Superior temporal gyrus (tissue), 1 donor: ENCODE measurements at regions not wholly inside any gene's neighbourhood (a gene's known extent, or its start where the extent isn't known, plus 50 kb on each side); places are given as distances from the start of the nearest gene placed in this dataset.
"Not testable (repeated sequence)": the region's sequence is repeated elsewhere in the genome, so short reads cannot be mapped to it uniquely, and the experiment has no call there.

Experiments used
- DNase-seq: peaks from one replicate; pipeline ENCODE4 v3.0.0-alpha.2; 2016; ENCODE audit errors: extremely low spot score

- DNase-seq, result no peak
Observed at GRCh38 chr1:73491621-73492020, 706.4 kb downstream of the LRRIQ3 start.

- DNase-seq, result no peak
Observed at GRCh38 chr1:73475316-73475870, 722.6 kb downstream of the LRRIQ3 start.

- DNase-seq, result no peak
Observed at GRCh38 chr1:73472810-73473209, 725.2 kb downstream of the LRRIQ3 start.

- peak; percentile 16 for DNase-seq
Observed at GRCh38 chr1:73467731-73468130, 730.2 kb downstream of the LRRIQ3 start.

GRCh38 chr1:73463873-73464272 lies 734.1 kb downstream of the LRRIQ3 start:
- DNase-seq, result no peak

GRCh38 chr1:73452522-73452921 lies 745.5 kb downstream of the LRRIQ3 start:
- DNase-seq, result no peak

- DNase-seq, result not testable (repeated sequence)
Observed at GRCh38 chr1:73450668-73451067, 747.3 kb downstream of the LRRIQ3 start.

GRCh38 chr1:73411479-73411878 lies 786.5 kb downstream of the LRRIQ3 start:
- no peak for DNase-seq

GRCh38 chr1:73401666-73402065 lies 796.3 kb downstream of the LRRIQ3 start:
- DNase-seq, result no peak

- DNase-seq, result no peak
Observed at GRCh38 chr1:73382966-73383365, 815.0 kb downstream of the LRRIQ3 start.

- DNase-seq, result no peak
Observed at GRCh38 chr1:73366734-73367413, 831.1 kb downstream of the LRRIQ3 start.

- DNase-seq, result no peak
Observed at GRCh38 chr1:73359001-73359400, 839.0 kb downstream of the LRRIQ3 start.

GRCh38 chr1:73356485-73356884 lies 841.5 kb downstream of the LRRIQ3 start:
- no peak for DNase-seq

GRCh38 chr1:73343947-73344346 lies 854.0 kb downstream of the LRRIQ3 start:
- no peak for DNase-seq

GRCh38 chr1:73333847-73334503 lies 864.0 kb downstream of the LRRIQ3 start:
- no peak for DNase-seq

- DNase-seq, result no peak
Observed at GRCh38 chr1:73331726-73332125, 866.2 kb downstream of the LRRIQ3 start.

GRCh38 chr1:73327998-73328397 lies 870.0 kb downstream of the LRRIQ3 start:
- no peak for DNase-seq

- DNase-seq, result no peak
Observed at GRCh38 chr1:73327180-73327793, 870.7 kb downstream of the LRRIQ3 start.

GRCh38 chr1:73326663-73327062 lies 871.3 kb downstream of the LRRIQ3 start:
- no peak for DNase-seq

GRCh38 chr1:73310797-73311381 lies 887.1 kb downstream of the LRRIQ3 start:
- DNase-seq, result no peak

- DNase-seq, result no peak
Observed at GRCh38 chr1:73306899-73307555, 890.9 kb downstream of the LRRIQ3 start.

- DNase-seq, result no peak
Observed at GRCh38 chr1:73273886-73274285, 924.1 kb downstream of the LRRIQ3 start.
